Mesodermal cell (in vitro differentiated cells): ENCODE measurements at regions not wholly inside any gene's neighbourhood (a gene's known extent, or its start where the extent isn't known, plus 50 kb on each side); places are given as distances from the start of the nearest gene placed in this dataset.

ENCODE experiments used
- H3K27ac ChIP-seq: 2 replicates; pipeline ENCODE4 v1.7.0; 2013; ENCODE audit warnings: mild to moderate bottlenecking, low read depth, low read length, moderate library complexity; ENCODE audit not compliant: severe bottlenecking
- H3K36me3 ChIP-seq: 2 replicates; pipeline ENCODE4 v1.7.1; 2013; ENCODE audit warnings: mild to moderate bottlenecking, low read length, moderate library complexity; ENCODE audit not compliant: control insufficient read depth, insufficient read depth
- H3K4me1 ChIP-seq: one replicate; pipeline ENCODE4 v1.7.1; 2013; ENCODE audit warnings: mild to moderate bottlenecking, low read length; ENCODE audit not compliant: insufficient read depth, control insufficient read depth, poor library complexity, severe bottlenecking
- H3K4me3 ChIP-seq: 2 replicates; pipeline ENCODE4 v1.7.0; 2013; ENCODE audit warnings: low read length, control low read depth, mild to moderate bottlenecking; ENCODE audit not compliant: insufficient read depth, poor library complexity, severe bottlenecking; ENCODE audit errors: extremely low read depth
- H3K9me3 ChIP-seq: 2 replicates; pipeline ENCODE4 v1.7.1; 2013; ENCODE audit warnings: mild to moderate bottlenecking, low read length, moderate library complexity; ENCODE audit not compliant: control insufficient read depth
- WGBS, 2 experiments: methylation state at CpG; one replicate each; pipeline ENCODE4 v1.1.5; 2013; ENCODE audit warnings: missing lambda C conversion rate in 2 of 2; ENCODE audit not compliant: insufficient coverage in 2 of 2; 5-methylcytosine and 5-hydroxymethylcytosine counted together

- Histone ChIP-seq H3K36me3 (no peaks in the 10 kb centered on the region), H3K9me3 (no peaks in the 10 kb centered on the region), H3K4me1 (no peaks in the 10 kb centered on the region), H3K4me3 (no peak overlapping the region), H3K27ac (no peak overlapping the region)
- 83 to 87% methylated on average over 2 to 3 of the region's 3 CpGs for WGBS, 2 experiments
Observed at GRCh38 chr5:129322968-129323367, 137.1 kb upstream of the ADAMTS19 start.

- Histone ChIP-seq H3K36me3 (no peaks in the 10 kb centered on the region), H3K27ac (no peak overlapping the region), H3K9me3 (no peaks in the 10 kb centered on the region), H3K4me1 (no peaks in the 10 kb centered on the region), H3K4me3 (no peak overlapping the region)
- WGBS, 2 experiments, result no CpG with 5 or more reads among the region's 1 CpG
Observed at GRCh38 chr5:129341306-129341705, 118.8 kb upstream of the ADAMTS19 start.

- Histone ChIP-seq H3K36me3 (no peaks in the 10 kb centered on the region), H3K9me3 (no peaks in the 10 kb centered on the region), H3K27ac (no peak overlapping the region), H3K4me3 (no peak overlapping the region), H3K4me1 (no peaks in the 10 kb centered on the region)
Observed at GRCh38 chr5:129342796-129343195, 117.3 kb upstream of the ADAMTS19 start.

GRCh38 chr5:129345213-129345924 is 114.7 kb upstream of the ADAMTS19 start:
- no peak overlapping the region for H3K4me3 ChIP-seq
- no CpG with 5 or more reads among the region's 4 CpGs for WGBS, 2 experiments
- no peaks in the 10 kb centered on the region for H3K4me1 ChIP-seq
- no peaks in the 10 kb centered on the region for H3K36me3 ChIP-seq
- no peaks in the 10 kb centered on the region for H3K9me3 ChIP-seq
- H3K27ac ChIP-seq, result no peak overlapping the region

GRCh38 chr5:129356846-129357245 is 103.3 kb upstream of the ADAMTS19 start:
- no peak overlapping the region for H3K4me3 ChIP-seq
- no peaks in the 10 kb centered on the region for H3K4me1 ChIP-seq
- no peaks in the 10 kb centered on the region for H3K36me3 ChIP-seq
- H3K27ac ChIP-seq, result no peak overlapping the region
- no peaks in the 10 kb centered on the region for H3K9me3 ChIP-seq
- 38 to 50% methylated on average over 2 of the region's 2 CpGs for WGBS, 2 experiments

- H3K4me3 ChIP-seq, result no peak overlapping the region
- no peak overlapping the region for H3K27ac ChIP-seq
- no peaks in the 10 kb centered on the region for H3K9me3 ChIP-seq
- 40 to 60% methylated on average over 1 of the region's 3 CpGs for WGBS, 2 experiments
- no peaks in the 10 kb centered on the region for H3K36me3 ChIP-seq
- H3K4me1 ChIP-seq, result no peaks in the 10 kb centered on the region
Observed at GRCh38 chr5:129358069-129358468, 102.0 kb upstream of the ADAMTS19 start.

GRCh38 chr5:129359450-129359849 is 100.6 kb upstream of the ADAMTS19 start:
- H3K9me3 ChIP-seq, result no peaks in the 10 kb centered on the region
- no peak overlapping the region for H3K27ac ChIP-seq
- H3K4me1 ChIP-seq, result no peaks in the 10 kb centered on the region
- no peak overlapping the region for H3K4me3 ChIP-seq
- H3K36me3 ChIP-seq, result no peaks in the 10 kb centered on the region
- 93% methylated on average over 2 of the region's 2 CpGs; no CpG with 5 or more reads in 1 of the 2 experiments for WGBS, 2 experiments

- Histone ChIP-seq H3K27ac (no peak overlapping the region), H3K4me3 (no peak overlapping the region), H3K4me1 (no peaks in the 10 kb centered on the region), H3K9me3 (peaks cover 5% of the 10 kb centered on the region), H3K36me3 (no peaks in the 10 kb centered on the region)
- WGBS, 2 experiments, result 29% methylated on average over 1 of the region's 1 CpG; no CpG with 5 or more reads in 1 of the 2 experiments
Observed at GRCh38 chr5:129361441-129362025, 98.6 kb upstream of the ADAMTS19 start.

GRCh38 chr5:129362456-129362855 is 97.6 kb upstream of the ADAMTS19 start:
- Histone ChIP-seq H3K4me3 (no peak overlapping the region), H3K27ac (no peak overlapping the region), H3K4me1 (no peaks in the 10 kb centered on the region), H3K36me3 (no peaks in the 10 kb centered on the region), H3K9me3 (peaks cover 5% of the 10 kb centered on the region)

GRCh38 chr5:129363991-129364390 is 96.1 kb upstream of the ADAMTS19 start:
- Histone ChIP-seq H3K4me3 (no peak overlapping the region), H3K36me3 (no peaks in the 10 kb centered on the region)

GRCh38 chr5:129367883-129368282 is 92.2 kb upstream of the ADAMTS19 start:
- peaks cover 5% of the 10 kb centered on the region for H3K9me3 ChIP-seq
- 67 to 78% methylated on average over 1 of the region's 1 CpG for WGBS, 2 experiments
- no peaks in the 10 kb centered on the region for H3K4me1 ChIP-seq
- no peaks in the 10 kb centered on the region for H3K36me3 ChIP-seq
- no peak overlapping the region for H3K4me3 ChIP-seq
- no peak overlapping the region for H3K27ac ChIP-seq

More at GRCh38 chr5:129363991-129364390, 96.1 kb upstream of the ADAMTS19 start:
- no peak overlapping the region for H3K27ac ChIP-seq
- H3K4me1 ChIP-seq, result no peaks in the 10 kb centered on the region
- peaks cover 5% of the 10 kb centered on the region for H3K9me3 ChIP-seq
